Urinary bladder (tissue), 3 donors: ENCODE measurements at regions not wholly inside any gene's neighbourhood (a gene's known extent, or its start where the extent isn't known, plus 50 kb on each side); places are given as distances from the start of the nearest gene placed in this dataset.

Experiments
- DNase-seq: peaks from one replicate; pipeline ENCODE4 v3.0.0-alpha.2; 2015; ENCODE audit errors: extremely low spot score
- H3K27ac ChIP-seq: one replicate; pipeline ENCODE4 v1.5.1; 2013; ENCODE audit warnings: low read depth, mild to moderate bottlenecking, moderate library complexity
- H3K36me3 ChIP-seq: one replicate; pipeline ENCODE4 v1.6.1; 2013; ENCODE audit warnings: mild to moderate bottlenecking, moderate library complexity; ENCODE audit not compliant: insufficient read depth
- H3K4me1 ChIP-seq: one replicate; pipeline ENCODE4 v1.6.1; 2013; ENCODE audit warnings: mild to moderate bottlenecking, moderate library complexity; ENCODE audit not compliant: insufficient read depth
- H3K4me3 ChIP-seq: one replicate; pipeline ENCODE4 v1.5.1; 2013; ENCODE audit warnings: low read depth, low read length
- WGBS: extraction: QIAGEN DNeasy Blood & Tissue Kit; methylation state at CpG from one replicate; pipeline ENCODE4 v1.1.7; 2013; 5-methylcytosine and 5-hydroxymethylcytosine counted together
- donor health status: healthy with polysubstance abuse.
- donor health status: healthy.

DNA sequence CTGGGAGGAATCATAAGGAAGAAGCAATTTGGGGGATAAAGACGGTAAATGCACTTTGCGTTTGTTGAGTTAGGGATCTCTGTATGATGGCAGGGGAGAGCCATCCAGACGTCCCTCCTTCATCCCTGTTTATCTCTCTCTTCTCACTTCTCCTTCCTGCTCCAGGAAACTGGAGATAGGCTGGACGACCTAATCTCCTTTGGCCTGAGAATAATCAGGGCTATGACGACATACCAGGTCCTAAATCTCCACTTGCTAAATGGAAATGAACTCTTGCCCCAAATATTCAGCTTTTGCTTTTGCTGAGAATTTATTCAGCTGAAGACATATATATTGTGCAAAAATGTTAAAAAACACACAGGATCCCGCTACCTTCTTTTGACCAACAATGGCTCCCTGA is 182.9 kb upstream of the INHBA start:
- no peak overlapping the region for H3K4me3 ChIP-seq
- H3K36me3 ChIP-seq, result no peaks in the 10 kb centered on the region
- H3K27ac ChIP-seq, result no peak overlapping the region
- H3K4me1 ChIP-seq, result no peaks in the 10 kb centered on the region
- no peak for DNase-seq
- 37% methylated on average over 6 of the region's 6 CpGs for WGBS

DNA sequence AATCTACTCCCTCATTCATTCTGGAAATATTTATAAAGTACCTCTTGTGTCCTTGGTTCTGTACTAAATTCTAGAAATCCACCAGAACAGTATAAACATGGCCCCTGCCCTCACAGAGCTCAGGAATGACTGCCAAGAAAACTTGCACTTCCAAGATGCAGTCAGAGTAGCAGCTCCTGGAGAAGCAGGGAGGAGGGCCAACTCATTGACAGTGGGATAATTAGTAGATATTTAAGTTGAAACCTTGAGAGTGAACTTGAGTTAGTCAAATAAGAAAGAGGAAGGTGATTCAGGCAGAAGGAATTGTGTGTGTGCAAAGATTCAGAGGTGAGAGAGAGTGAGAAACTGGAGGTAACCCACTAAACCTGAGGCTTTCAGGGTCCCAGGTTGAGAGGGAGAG is 182.2 kb upstream of the INHBA start:
- no peak for DNase-seq
- no peak overlapping the region for H3K4me3 ChIP-seq
- H3K27ac ChIP-seq, result no peak overlapping the region
- no peaks in the 10 kb centered on the region for H3K36me3 ChIP-seq
- no peaks in the 10 kb centered on the region for H3K4me1 ChIP-seq

DNA sequence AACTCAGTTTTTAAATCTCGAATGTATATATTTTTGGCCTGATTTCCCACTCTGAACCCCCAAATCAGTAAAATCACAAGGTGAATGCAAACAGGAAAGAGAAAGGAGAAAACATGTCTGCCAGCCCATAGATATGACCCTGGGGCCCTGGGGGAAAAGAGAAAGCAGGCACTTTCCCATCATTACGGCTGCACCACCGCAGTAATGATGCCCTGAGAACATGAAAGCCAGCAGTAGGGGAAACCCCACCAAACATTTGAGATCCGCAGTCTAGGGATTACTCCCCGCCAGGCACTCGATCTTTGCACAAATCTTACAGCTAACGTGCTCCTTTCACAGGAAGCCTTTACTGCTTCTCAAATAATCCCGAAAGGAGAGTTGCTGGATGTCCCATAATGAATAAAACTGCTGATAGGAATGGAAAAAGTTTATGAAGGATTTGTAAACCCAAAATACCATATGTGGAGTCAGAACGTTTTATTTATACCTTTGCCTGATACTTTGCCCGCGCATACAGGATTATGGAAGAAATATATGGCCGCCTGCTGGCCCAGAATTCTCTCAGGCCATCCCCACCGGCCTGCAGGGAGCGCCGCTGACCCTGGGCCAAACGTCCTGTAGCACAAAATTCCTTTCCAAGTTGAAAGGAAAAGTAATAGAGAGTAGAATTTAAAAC is 180.0 kb upstream of the INHBA start:
- H3K36me3 ChIP-seq, result no peaks in the 10 kb centered on the region
- no peaks in the 10 kb centered on the region for H3K4me1 ChIP-seq
- DNase-seq, result no peak
- no peak overlapping the region for H3K27ac ChIP-seq
- H3K4me3 ChIP-seq, result no peak overlapping the region
- WGBS, result 90% methylated on average over 16 of the region's 16 CpGs

DNA sequence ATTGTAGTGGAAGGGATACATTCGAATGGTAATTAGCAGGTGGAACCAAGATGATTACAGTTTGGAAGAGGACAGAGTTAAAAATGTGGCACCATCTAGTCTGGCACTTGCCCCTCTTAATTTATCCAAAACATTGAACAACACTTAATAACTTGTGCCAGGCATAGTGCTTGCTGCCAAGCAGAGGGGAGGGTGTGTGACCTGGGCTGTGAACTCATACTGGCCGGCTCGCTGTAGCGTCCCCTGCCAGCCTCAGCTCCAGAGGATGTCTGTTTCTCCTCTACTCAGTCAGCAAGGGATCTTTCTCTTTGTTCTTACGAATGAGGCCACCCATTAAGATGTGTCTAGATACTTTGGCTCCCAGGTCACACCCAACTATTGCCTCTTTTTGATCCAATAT is 179.4 kb upstream of the INHBA start:
- WGBS, result 83% methylated on average over 5 of the region's 5 CpGs
- Histone ChIP-seq H3K4me1 (no peaks in the 10 kb centered on the region), H3K4me3 (no peak overlapping the region), H3K36me3 (no peaks in the 10 kb centered on the region), H3K27ac (no peak overlapping the region)
- DNase-seq, result no peak

DNA sequence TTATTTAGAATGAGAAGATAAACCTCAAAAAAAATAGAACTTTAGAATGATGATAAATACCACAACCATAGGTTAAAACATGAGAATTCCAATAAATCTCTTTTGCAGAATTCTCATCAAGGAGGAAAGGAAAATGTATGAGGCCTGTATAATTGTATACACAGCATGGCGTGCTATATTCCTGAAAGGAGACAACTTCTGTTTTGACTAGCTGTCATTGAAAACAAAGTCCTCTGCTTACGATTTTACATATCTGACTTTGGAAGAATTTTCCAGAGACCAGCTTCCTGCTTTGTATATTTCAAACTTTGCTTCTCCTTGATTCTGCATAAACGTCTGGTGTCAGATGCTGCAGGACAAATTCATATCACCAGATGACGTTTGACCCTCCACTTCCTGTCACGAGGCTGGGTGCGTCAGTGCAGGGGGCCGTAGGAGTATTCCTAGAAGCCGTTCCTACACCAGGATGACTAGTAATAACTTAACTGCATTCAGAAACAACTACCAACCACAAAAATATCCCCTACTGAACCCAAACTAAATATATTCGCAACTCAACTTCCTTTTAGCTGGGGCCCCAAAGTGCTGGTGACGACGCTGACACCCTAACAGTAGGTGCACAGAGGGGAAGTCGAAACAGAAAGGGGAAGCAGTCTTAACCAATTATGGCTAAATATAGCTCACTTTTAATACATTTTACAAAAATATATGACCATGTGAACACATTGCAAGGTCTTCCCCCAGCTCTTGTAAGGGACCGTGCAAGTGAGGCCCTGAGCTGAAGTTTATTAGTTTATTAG is 178.6 kb upstream of the INHBA start:
- no peak overlapping the region for H3K4me3 ChIP-seq
- H3K27ac ChIP-seq, result no peak overlapping the region
- no peaks in the 10 kb centered on the region for H3K36me3 ChIP-seq
- H3K4me1 ChIP-seq, result no peaks in the 10 kb centered on the region
- WGBS, result 76% methylated on average over 13 of the region's 13 CpGs
- DNase-seq, result no peak

DNA sequence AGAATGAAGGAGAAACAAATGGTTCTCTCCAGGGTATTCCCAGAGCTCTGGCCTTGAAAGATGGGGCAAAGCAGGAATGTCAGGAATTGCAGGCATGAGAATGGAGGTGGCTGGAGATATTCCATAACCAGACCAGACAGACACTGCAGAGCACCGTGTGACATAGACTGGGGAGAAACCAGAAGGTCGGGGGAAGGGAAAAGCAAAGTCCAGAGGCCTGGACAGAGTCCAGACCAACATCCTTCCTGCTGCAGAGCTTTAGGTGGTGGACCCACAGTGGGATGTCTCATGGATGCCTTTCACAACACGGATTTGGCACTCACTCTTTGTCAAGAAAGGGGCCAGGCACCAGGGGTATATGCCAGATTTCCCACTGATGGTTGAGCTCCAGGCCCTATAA is 177.2 kb upstream of the INHBA start:
- H3K27ac ChIP-seq, result no peak overlapping the region
- no peak for DNase-seq
- 35% methylated on average over 3 of the region's 3 CpGs for WGBS
- no peak overlapping the region for H3K4me3 ChIP-seq
- H3K36me3 ChIP-seq, result no peaks in the 10 kb centered on the region
- H3K4me1 ChIP-seq, result no peaks in the 10 kb centered on the region

DNA sequence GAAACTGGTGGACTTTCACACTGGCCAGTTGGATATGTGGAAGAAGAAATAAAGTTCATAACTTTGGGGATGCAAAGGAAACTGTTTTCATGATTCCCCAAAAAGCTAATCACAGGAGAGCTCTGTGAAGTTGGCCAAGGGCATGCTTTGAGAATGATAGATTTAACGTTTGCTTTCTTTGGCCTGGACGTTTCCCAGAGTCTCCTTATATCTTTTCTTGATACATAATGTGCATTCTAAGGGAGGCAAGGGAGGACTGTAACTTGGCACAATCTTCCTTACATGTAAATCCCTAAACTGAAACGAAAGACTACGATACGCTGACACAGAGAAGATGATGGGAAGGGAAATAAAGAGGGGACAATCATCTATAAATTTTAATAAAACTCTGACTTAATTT is 176.5 kb upstream of the INHBA start:
- DNase-seq, result no peak
- H3K36me3 ChIP-seq, result no peaks in the 10 kb centered on the region
- WGBS, result 56% methylated on average over 5 of the region's 5 CpGs

DNA sequence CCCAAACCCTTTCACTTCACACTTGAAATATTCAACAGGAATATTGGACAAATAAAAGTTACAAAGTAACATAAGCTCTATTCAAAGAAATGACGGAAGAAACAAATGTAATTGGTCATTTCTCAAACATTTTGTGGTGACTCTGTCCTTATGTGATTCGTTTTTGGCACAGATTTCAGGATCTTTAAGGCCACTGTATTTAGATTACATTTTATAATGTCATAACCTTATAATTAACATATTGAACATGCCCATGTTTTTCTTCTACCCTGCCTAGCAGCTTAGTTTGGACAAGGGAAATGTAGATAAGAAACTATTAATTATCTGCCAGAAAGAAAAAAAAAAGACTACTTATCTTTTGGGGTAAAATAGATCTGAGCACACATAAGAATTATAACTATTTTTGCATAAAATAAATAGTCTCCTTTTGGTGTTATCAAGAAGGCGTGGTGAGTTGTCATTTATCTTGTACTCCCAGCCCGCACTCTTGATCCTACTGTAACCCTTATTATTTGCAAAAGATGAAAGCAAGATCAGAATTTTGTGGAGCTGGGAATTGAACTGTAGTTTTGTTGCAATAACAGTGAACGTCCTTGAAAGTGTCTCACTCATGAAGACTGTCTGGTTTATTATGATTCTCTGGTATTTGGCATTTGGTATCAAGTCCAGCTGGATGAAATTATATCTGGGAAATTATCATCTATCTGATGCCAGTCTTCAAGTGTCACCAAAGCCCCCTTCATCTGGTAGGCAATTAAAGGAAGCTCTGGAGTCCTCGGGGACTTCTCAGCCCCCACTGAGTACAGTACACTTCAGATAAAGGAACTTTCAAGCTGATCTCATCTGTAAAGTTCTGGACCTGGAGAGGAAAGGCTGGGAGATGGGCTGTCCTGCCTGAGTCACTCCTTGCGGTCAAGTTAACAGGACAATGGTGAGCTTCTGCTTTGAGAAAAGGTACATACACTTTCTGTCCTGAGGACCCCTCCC is 175.7 kb upstream of the INHBA start:
- WGBS, result 59% methylated on average over 7 of the region's 7 CpGs
- Histone ChIP-seq H3K4me3 (no peak overlapping the region), H3K27ac (no peak overlapping the region)

More for the DNA sequence above, 176.5 kb upstream of the INHBA start:
- Histone ChIP-seq H3K4me1 (no peaks in the 10 kb centered on the region), H3K4me3 (no peak overlapping the region), H3K27ac (no peak overlapping the region)

DNA sequence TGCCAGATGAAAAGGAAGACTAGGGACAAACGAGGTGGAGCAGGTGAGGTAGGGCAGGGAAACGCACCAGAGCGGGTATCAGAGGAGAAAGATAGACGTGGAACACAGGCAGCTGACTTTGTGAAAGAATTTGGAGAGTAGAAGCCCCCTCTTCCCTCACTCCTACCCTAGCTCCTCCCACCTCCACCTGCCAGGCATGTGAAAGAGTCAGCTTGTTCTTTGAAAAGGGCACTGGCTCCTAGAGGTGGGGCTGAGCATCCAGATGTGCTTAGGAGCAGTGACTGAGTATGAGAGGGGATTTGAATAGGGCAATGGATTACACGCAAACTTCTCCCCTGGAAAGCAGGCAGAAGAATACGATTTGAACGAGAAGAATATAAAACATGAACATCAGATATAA is 174.2 kb upstream of the INHBA start:
- Histone ChIP-seq H3K36me3 (no peaks in the 10 kb centered on the region), H3K4me3 (no peak overlapping the region), H3K27ac (no peak overlapping the region), H3K4me1 (no peaks in the 10 kb centered on the region)
- WGBS, result 86% methylated on average over 7 of the region's 7 CpGs
- no peak for DNase-seq

More for the DNA sequence above, 175.7 kb upstream of the INHBA start:
- Histone ChIP-seq H3K4me1 (no peaks in the 10 kb centered on the region), H3K36me3 (no peaks in the 10 kb centered on the region)
- no peak for DNase-seq

DNA sequence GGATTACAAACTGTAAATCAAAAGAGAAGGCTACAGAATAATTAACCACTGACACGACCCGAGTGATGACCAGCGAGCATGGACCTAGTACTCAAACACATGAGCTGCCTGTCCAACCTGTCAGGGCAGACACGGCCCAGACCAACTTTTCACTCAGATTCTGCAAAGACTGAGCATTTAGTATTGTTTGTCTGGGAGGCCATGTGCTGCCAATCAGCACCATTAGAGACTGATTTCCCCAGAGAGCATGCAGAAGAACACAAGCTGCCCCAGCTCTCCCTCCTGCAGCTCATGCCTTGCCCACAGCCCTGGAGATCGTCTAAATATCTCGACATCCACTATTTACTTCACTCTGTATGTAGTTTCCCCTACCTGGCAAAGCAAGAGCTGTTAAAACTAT is 172.6 kb upstream of the INHBA start:
- WGBS, result 81% methylated on average over 6 of the region's 6 CpGs
- DNase-seq, result no peak
- H3K4me1 ChIP-seq, result no peaks in the 10 kb centered on the region
- no peak overlapping the region for H3K27ac ChIP-seq
- H3K4me3 ChIP-seq, result no peak overlapping the region
- H3K36me3 ChIP-seq, result no peaks in the 10 kb centered on the region

DNA sequence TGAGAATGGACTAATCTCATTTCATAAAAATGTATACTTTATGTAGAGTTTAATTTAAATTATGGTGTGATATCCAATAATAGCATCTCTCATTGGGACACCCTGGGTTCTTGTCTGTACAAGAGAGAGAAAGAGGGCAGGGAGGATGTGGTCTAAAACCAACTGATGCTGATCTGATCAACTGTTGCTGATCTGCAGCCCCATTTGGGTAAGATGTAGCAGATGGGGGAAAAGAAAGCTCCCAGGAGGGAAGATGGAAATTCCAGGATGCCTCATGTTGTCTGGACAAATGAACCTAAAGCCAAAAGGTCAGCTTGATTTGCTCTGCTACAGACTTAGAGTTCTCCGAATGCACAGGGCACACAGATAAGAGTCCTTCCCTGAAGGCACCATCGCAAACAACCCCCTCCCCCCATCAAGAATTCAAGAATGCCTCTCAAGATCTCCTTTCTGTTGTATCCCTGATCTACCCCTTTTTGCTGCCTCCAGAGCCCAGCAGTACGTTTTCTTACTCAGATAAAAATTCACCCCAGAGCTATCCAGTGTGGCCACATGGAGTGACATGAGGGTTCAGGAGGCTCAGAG is 171.4 kb upstream of the INHBA start:
- H3K36me3 ChIP-seq, result no peaks in the 10 kb centered on the region
- 69% methylated on average over 3 of the region's 3 CpGs for WGBS

DNA sequence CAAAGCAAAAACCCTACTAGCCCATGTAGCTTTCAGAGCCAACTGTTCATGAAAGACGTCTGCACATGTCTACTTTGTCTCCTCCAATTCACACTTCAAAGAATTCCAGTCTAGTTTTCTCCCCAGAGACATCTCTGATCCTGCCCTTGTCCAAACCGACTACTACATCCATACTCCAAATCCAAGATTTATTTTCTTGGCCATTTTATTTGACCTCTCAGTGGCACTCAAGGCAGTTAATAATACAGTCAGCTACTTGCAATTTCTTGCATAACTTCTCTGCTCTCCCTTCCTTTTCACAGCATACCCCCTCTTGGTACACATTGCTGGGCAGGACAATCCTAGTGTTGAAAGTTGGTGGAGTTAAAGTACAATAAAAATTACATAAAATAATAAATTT is 170.9 kb upstream of the INHBA start:
- H3K27ac ChIP-seq, result no peak overlapping the region
- WGBS, result 68% methylated on average over 2 of the region's 2 CpGs

More for the DNA sequence above, 171.4 kb upstream of the INHBA start:
- no peaks in the 10 kb centered on the region for H3K4me1 ChIP-seq
- no peak overlapping the region for H3K4me3 ChIP-seq
- H3K27ac ChIP-seq, result no peak overlapping the region
- DNase-seq, result no peak

DNA sequence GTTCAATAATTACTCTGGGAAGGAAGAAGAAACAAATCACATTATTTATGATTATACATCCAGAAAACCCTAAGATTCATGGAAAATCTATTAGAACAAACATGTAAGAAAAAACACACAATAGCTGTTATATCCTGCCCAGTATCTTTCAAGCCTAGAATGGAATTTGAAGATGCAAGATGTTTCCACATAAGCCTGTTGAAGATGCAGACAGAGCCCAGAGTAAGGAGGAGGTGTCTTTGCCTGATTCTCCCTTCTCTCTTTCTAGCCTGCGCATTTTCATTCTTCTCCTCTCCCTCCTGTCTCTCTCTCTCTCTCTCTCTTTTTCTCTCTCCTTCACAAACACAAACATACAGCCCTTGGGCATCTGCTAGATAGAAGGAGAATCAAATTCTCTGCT is 170.1 kb upstream of the INHBA start:
- H3K4me3 ChIP-seq, result no peak overlapping the region
- no peaks in the 10 kb centered on the region for H3K4me1 ChIP-seq
- no peaks in the 10 kb centered on the region for H3K36me3 ChIP-seq
- 86% methylated on average over 1 of the region's 1 CpG for WGBS
- H3K27ac ChIP-seq, result no peak overlapping the region
- DNase-seq, result no peak

More for the DNA sequence above, 170.9 kb upstream of the INHBA start:
- no peaks in the 10 kb centered on the region for H3K4me1 ChIP-seq
- no peak for DNase-seq
- H3K36me3 ChIP-seq, result no peaks in the 10 kb centered on the region
- H3K4me3 ChIP-seq, result no peak overlapping the region
